Body of pancreas (tissue), 4 donors: ENCODE measurements at regions not wholly inside any gene's neighbourhood (a gene's known extent, or its start where the extent isn't known, plus 50 kb on each side); places are given as distances from the start of the nearest gene placed in this dataset.

Experiments used
- POLR2A ChIP-seq, 3 donors: fragments of 450-650 bp; IDR thresholded peaks; one replicate each; pipeline ENCODE4 v1.6.1; 2016; ENCODE audit warnings: antibody characterized with exemption in 3 of 3, mild to moderate bottlenecking in 2 of 3
- TF ChIP-seq, protein P1 (sequence below), 7 experiments: fragments of 450-650 bp in 4 of 7; fragments of 200-600 bp in 3 of 7; sonication (generic) in 3 of 7; IDR thresholded peaks; one replicate each; pipeline ENCODE4 v1.5.1; 2016 to 2019; ENCODE audit warnings: antibody characterized with exemption in 7 of 7

DNA sequence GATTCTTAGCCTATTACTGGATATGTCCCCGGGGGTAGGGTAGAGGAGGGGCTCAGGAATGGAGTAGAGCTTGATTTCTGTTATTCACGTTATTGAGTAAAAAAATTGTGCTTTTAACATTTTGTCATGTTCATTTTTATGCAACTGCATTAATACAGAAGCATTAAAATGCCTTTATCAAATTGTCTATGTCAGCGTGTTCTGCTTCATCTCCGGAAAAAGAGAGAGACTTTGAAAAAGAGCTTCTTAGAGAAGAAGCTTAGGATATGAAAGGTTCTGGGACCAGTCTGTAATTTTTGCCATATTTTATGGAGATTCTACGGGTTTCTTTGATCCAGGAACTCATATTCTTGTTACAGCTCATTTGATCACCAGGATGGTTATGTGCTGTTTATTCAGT, 82.0 kb downstream of the SLC10A2 start:
- TF ChIP-seq, protein P1, sequence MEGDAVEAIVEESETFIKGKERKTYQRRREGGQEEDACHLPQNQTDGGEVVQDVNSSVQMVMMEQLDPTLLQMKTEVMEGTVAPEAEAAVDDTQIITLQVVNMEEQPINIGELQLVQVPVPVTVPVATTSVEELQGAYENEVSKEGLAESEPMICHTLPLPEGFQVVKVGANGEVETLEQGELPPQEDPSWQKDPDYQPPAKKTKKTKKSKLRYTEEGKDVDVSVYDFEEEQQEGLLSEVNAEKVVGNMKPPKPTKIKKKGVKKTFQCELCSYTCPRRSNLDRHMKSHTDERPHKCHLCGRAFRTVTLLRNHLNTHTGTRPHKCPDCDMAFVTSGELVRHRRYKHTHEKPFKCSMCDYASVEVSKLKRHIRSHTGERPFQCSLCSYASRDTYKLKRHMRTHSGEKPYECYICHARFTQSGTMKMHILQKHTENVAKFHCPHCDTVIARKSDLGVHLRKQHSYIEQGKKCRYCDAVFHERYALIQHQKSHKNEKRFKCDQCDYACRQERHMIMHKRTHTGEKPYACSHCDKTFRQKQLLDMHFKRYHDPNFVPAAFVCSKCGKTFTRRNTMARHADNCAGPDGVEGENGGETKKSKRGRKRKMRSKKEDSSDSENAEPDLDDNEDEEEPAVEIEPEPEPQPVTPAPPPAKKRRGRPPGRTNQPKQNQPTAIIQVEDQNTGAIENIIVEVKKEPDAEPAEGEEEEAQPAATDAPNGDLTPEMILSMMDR (IDR thresholded peaks at IDR 0.05) = no peak
- no peak for TF ChIP-seq POLR2A (IDR thresholded peaks at IDR 0.05)
